ENCODE measurements at regions not wholly inside any gene's neighbourhood (a gene's known extent, or its start where the extent isn't known, plus 50 kb on each side); places are given as distances from the start of the nearest gene placed in this dataset.

DNA sequence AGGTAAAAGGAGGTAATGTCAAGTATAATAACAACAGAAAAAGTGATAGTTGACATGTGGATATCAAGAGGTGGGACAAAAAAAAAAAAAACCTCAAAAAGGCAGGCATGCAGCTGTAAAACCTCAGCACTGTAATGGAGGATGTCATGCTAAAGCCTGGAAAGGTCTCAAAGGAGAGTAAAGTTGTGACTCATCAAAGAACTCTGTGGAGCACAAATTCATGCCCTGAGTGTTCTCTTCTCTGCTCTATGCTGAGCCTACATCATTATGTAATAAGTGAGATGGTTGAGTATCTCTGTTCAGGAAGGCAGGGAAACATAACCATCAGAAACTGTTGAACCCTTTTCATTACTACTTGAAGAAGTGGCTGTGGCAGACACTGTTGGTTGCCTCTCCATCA lies 597.8 kb downstream of the BCOR start:
- TF ChIP-seq, protein P1, sequence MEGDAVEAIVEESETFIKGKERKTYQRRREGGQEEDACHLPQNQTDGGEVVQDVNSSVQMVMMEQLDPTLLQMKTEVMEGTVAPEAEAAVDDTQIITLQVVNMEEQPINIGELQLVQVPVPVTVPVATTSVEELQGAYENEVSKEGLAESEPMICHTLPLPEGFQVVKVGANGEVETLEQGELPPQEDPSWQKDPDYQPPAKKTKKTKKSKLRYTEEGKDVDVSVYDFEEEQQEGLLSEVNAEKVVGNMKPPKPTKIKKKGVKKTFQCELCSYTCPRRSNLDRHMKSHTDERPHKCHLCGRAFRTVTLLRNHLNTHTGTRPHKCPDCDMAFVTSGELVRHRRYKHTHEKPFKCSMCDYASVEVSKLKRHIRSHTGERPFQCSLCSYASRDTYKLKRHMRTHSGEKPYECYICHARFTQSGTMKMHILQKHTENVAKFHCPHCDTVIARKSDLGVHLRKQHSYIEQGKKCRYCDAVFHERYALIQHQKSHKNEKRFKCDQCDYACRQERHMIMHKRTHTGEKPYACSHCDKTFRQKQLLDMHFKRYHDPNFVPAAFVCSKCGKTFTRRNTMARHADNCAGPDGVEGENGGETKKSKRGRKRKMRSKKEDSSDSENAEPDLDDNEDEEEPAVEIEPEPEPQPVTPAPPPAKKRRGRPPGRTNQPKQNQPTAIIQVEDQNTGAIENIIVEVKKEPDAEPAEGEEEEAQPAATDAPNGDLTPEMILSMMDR (IDR thresholded peaks at IDR 0.05), result no peak
- TF ChIP-seq POLR2A (IDR thresholded peaks at IDR 0.05), result no peak
